ENCODE measurements at regions not wholly inside any gene's neighbourhood (a gene's known extent, or its start where the extent isn't known, plus 50 kb on each side); places are given as distances from the start of the nearest gene placed in this dataset.
A peak's percentile ranks its signal among the peaks of the same experiment; 100 is the strongest.

GRCh38 chr2:105674859-105675541 is 69.7 kb upstream of the NCK2 start:
- no peak overlapping the region for H3K27ac Mint-ChIP-seq (ENCODE audit: low read depth, unreplicated experiment)
- no peaks in the 10 kb centered on the region for H3K36me3 Mint-ChIP-seq (ENCODE audit: insufficient read depth, unreplicated experiment)
- BruUV-seq (replicated peaks) = no TSS peak
- CTCF ChIA-PET = interaction anchor here (0.7 to 0.8 kb wide), 2 partner anchors 13 to 62 kb away, joined by 3 to 4 read pairs; no protein-coding TSS in a partner anchor
- no peaks in the 10 kb centered on the region for H3K9me3 Mint-ChIP-seq (ENCODE audit: unreplicated experiment)
- intact Hi-C loops (cut with micrococcal nuclease) = no loop called here
- H3K4me1 Mint-ChIP-seq (ENCODE audit: insufficient read depth, unreplicated experiment) = no peaks in the 10 kb centered on the region
- H3K4me3 Mint-ChIP-seq (ENCODE audit: unreplicated experiment) = no peak overlapping the region
- peaks cover 49% of the 10 kb centered on the region for H3K27me3 Mint-ChIP-seq (ENCODE audit: insufficient read depth, unreplicated experiment)
- POLR2A ChIA-PET = interaction anchor here (0.7 kb wide), 1 partner anchor 320 kb away, joined by 3 read pairs; no protein-coding TSS in a partner anchor
- no peak for DNase-seq (ENCODE audit: unreplicated experiment)
- TF ChIP-seq CTCF (IDR thresholded peaks at IDR 0.05; ENCODE audit: unreplicated experiment) = no peak

- ChIA-PET POLR2A (no interaction called here), CTCF (interaction anchor here (0.8 kb wide), 1 partner anchor 13 kb away, joined by 4 read pairs; no protein-coding TSS in a partner anchor)
- DNase-seq (ENCODE audit: unreplicated experiment) = no peak
- H3K27me3 Mint-ChIP-seq (ENCODE audit: insufficient read depth, unreplicated experiment) = peaks cover 43% of the 10 kb centered on the region
- no peak overlapping the region for H3K4me3 Mint-ChIP-seq (ENCODE audit: unreplicated experiment)
- H3K9me3 Mint-ChIP-seq (ENCODE audit: unreplicated experiment) = no peaks in the 10 kb centered on the region
- no peaks in the 10 kb centered on the region for H3K4me1 Mint-ChIP-seq (ENCODE audit: insufficient read depth, unreplicated experiment)
- TF ChIP-seq CTCF (IDR thresholded peaks at IDR 0.05; ENCODE audit: unreplicated experiment) = no peak
- intact Hi-C loops (cut with micrococcal nuclease) = no loop called here
- H3K27ac Mint-ChIP-seq (ENCODE audit: low read depth, unreplicated experiment) = no peak overlapping the region
- BruUV-seq (replicated peaks) = no TSS peak
- H3K36me3 Mint-ChIP-seq (ENCODE audit: insufficient read depth, unreplicated experiment) = no peaks in the 10 kb centered on the region
Observed at GRCh38 chr2:105674401-105674800, 70.3 kb upstream of the NCK2 start.

- ChIA-PET POLR2A (no interaction called here), CTCF (no interaction called here)
- Mint-ChIP-seq H3K4me3 (ENCODE audit: unreplicated experiment) (no peak overlapping the region), H3K4me1 (ENCODE audit: insufficient read depth, unreplicated experiment) (no peaks in the 10 kb centered on the region), H3K36me3 (ENCODE audit: insufficient read depth, unreplicated experiment) (no peaks in the 10 kb centered on the region), H3K9me3 (ENCODE audit: unreplicated experiment) (no peaks in the 10 kb centered on the region), H3K27me3 (ENCODE audit: insufficient read depth, unreplicated experiment) (peaks cover 11% of the 10 kb centered on the region), H3K27ac (ENCODE audit: low read depth, unreplicated experiment) (no peak overlapping the region)
- no peak for TF ChIP-seq CTCF (IDR thresholded peaks at IDR 0.05; ENCODE audit: unreplicated experiment)
- intact Hi-C loops (cut with micrococcal nuclease) = no loop called here
- DNase-seq (ENCODE audit: unreplicated experiment) = peak; percentile 17
- BruUV-seq (replicated peaks) = no TSS peak
Observed at GRCh38 chr2:105671156-105671555, 73.6 kb upstream of the NCK2 start.

GRCh38 chr2:105669384-105669891 is 75.3 kb upstream of the NCK2 start:
- no peak overlapping the region for H3K4me3 Mint-ChIP-seq (ENCODE audit: unreplicated experiment)
- H3K27ac Mint-ChIP-seq (ENCODE audit: low read depth, unreplicated experiment) = no peak overlapping the region
- POLR2A ChIA-PET = no interaction called here
- H3K9me3 Mint-ChIP-seq (ENCODE audit: unreplicated experiment) = peaks cover 10% of the 10 kb centered on the region
- H3K27me3 Mint-ChIP-seq (ENCODE audit: insufficient read depth, unreplicated experiment) = peaks cover 13% of the 10 kb centered on the region
- no peak for DNase-seq (ENCODE audit: unreplicated experiment)
- CTCF ChIA-PET = interaction anchor here (0.6 kb wide), 1 partner anchor 1337 kb away, joined by 3 read pairs; no protein-coding TSS in a partner anchor
- no peak for TF ChIP-seq CTCF (IDR thresholded peaks at IDR 0.05; ENCODE audit: unreplicated experiment)
- no peaks in the 10 kb centered on the region for H3K36me3 Mint-ChIP-seq (ENCODE audit: insufficient read depth, unreplicated experiment)
- H3K4me1 Mint-ChIP-seq (ENCODE audit: insufficient read depth, unreplicated experiment) = no peaks in the 10 kb centered on the region
- no TSS peak for BruUV-seq (replicated peaks)
- intact Hi-C loops (cut with micrococcal nuclease) = no loop called here
